ENCODE measurements at regions not wholly inside any gene's neighbourhood (a gene's known extent, or its start where the extent isn't known, plus 50 kb on each side); places are given as distances from the start of the nearest gene placed in this dataset.

DNA sequence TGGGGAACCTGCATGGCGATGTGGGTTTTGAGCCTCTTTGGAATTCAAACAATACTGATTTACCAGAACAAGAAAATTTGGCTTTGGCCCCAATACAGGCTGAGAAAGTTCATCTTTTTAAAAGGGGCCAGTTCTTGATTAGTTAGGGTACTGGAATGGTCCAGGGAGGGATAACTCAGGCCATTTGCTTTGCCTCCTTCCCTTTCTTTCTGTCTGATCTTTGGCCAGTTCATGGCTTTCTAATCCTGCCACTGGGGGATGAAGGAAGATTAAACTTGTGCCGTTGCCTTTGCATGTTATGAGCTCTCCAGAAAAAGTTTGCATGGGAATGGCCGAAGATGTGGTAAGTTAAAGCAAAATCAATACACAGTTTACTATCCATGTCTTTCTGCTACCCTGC, 78.4 kb downstream of the ADAMTS15 start:
- no peak overlapping the region for H3K4me3 ChIP-seq (replicated peaks in 1 of 2; ENCODE audit: low read depth in 2 of 2, low read length in 2 of 2)
- TF ChIP-seq, protein P1, sequence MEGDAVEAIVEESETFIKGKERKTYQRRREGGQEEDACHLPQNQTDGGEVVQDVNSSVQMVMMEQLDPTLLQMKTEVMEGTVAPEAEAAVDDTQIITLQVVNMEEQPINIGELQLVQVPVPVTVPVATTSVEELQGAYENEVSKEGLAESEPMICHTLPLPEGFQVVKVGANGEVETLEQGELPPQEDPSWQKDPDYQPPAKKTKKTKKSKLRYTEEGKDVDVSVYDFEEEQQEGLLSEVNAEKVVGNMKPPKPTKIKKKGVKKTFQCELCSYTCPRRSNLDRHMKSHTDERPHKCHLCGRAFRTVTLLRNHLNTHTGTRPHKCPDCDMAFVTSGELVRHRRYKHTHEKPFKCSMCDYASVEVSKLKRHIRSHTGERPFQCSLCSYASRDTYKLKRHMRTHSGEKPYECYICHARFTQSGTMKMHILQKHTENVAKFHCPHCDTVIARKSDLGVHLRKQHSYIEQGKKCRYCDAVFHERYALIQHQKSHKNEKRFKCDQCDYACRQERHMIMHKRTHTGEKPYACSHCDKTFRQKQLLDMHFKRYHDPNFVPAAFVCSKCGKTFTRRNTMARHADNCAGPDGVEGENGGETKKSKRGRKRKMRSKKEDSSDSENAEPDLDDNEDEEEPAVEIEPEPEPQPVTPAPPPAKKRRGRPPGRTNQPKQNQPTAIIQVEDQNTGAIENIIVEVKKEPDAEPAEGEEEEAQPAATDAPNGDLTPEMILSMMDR (IDR thresholded peaks at IDR 0.05; ENCODE audit: low read depth, low read length) = no peak

GRCh38 chr11:130527636-130528297, 79.3 kb downstream of the ADAMTS15 start:
- no peak overlapping the region for H3K4me3 ChIP-seq (replicated peaks in 1 of 2; ENCODE audit: low read depth in 2 of 2, low read length in 2 of 2)
- DNase-seq (ENCODE audit: low read depth in 2 of 2) = peak; percentile 52 to 84
- TF ChIP-seq, protein P1 (IDR thresholded peaks at IDR 0.05; ENCODE audit: low read depth, low read length) = no peak

More for the DNA sequence above, 78.4 kb downstream of the ADAMTS15 start:
- DNase-seq (ENCODE audit: low read depth in 2 of 2) = no peak

GRCh38 chr11:130528298-130529261, 80.1 kb downstream of the ADAMTS15 start:
- TF ChIP-seq, protein P1 (IDR thresholded peaks at IDR 0.05; ENCODE audit: low read depth, low read length) = no peak
- no peak overlapping the region for H3K4me3 ChIP-seq (replicated peaks in 1 of 2; ENCODE audit: low read depth in 2 of 2, low read length in 2 of 2)
- DNase-seq (ENCODE audit: low read depth in 2 of 2) = peak in 1 of 2 donors; percentile 29

DNA sequence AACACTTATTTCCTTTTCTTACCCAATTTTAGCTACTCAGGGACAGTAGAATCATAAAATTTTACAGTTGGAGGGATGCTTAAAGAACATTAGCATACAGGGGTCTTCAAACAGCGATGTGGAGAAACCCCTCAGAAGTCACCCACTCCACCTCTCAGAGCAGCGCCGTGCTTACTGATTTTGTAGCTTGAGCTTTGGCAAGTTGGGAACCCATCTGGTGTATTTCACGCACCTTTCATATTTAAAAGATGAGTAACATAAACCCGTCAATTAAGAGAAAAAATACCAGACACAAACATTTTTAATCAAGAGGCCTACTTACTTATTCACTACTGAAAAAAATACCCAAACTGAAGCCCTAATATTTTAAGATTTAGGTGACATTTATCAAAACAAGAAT, 80.9 kb downstream of the ADAMTS15 start:
- no peak overlapping the region for H3K4me3 ChIP-seq (replicated peaks in 1 of 2; ENCODE audit: low read depth in 2 of 2, low read length in 2 of 2)
- TF ChIP-seq, protein P1 (IDR thresholded peaks at IDR 0.05; ENCODE audit: low read depth, low read length) = no peak
- no peak for DNase-seq (ENCODE audit: low read depth in 2 of 2)

- no peak overlapping the region for H3K4me3 ChIP-seq (replicated peaks in 1 of 2; ENCODE audit: low read depth in 2 of 2, low read length in 2 of 2)
- peak in 1 of 2 donors; percentile 36 for DNase-seq (ENCODE audit: low read depth in 2 of 2)
- TF ChIP-seq, protein P1 (IDR thresholded peaks at IDR 0.05; ENCODE audit: low read depth, low read length) = no peak
Observed at GRCh38 chr11:130531061-130531460, 82.6 kb downstream of the ADAMTS15 start.

DNA sequence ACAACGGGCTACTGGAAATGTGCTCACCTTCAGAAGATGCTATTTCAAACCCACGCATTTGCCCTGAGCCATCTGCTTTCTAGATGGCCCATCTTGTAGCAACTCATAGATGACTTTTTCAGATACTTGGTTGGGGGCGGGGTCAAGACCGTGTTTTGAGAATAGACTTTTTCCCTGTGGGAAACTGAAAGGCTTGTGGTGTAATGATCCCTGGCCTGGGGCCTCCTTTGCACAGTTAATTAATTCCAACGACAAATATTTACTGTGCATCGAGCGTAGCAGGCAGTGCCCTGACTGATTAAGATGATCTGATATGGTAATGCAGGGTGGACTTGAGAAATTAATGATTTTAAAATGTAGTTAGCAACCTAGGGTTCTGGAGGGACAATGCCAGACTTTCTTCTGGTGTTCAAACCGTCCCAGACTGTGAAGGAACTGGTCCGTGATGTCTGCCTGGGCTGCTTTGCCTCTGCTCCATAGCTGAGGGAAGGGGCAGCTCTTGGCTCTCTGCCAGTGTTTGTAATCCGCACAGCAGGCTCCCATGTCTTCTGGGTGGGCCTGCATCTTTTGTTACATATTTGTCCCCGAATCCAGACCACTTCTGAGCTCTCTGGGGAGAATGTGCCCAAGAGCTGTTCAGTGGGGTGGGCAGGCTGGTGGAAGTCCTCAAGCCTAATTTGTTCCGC, 84.8 kb downstream of the ADAMTS15 start:
- TF ChIP-seq, protein P1 (IDR thresholded peaks at IDR 0.05; ENCODE audit: low read depth, low read length) = no peak
- DNase-seq (ENCODE audit: low read depth in 2 of 2) = no peak
- no peak overlapping the region for H3K4me3 ChIP-seq (replicated peaks in 1 of 2; ENCODE audit: low read depth in 2 of 2, low read length in 2 of 2)

Measured in cardiac fibroblast (primary cell).